HL-60 (cell line): ENCODE measurements at regions not wholly inside any gene's neighbourhood (a gene's known extent, or its start where the extent isn't known, plus 50 kb on each side); places are given as distances from the start of the nearest gene placed in this dataset.

Source experiments
- DNase-seq, 2 experiments: peaks; one replicate each; pipeline ENCODE4 v3.0.0-alpha.2; 2010 to 2020; ENCODE audit warnings: low read depth in 1 of 2, low spot score in 1 of 2
- H3K27ac ChIP-seq: fragments of 250-450 bp; sonication (Bioruptor Pico); replicated peaks from 2 replicates; pipeline ENCODE4 v1.5.1; 2020; ENCODE audit warnings: mild to moderate bottlenecking, moderate library complexity
- H3K27me3 ChIP-seq: fragments of 250-450 bp; sonication (Bioruptor Pico); 2 replicates; pipeline ENCODE4 v1.5.1; 2021; ENCODE audit warnings: mild to moderate bottlenecking, moderate library complexity; ENCODE audit not compliant: insufficient read depth, poor library complexity, severe bottlenecking
- H3K4me3 ChIP-seq: replicated peaks from 2 replicates; pipeline ENCODE4 v1.5.1; 2011; ENCODE audit warnings: mild to moderate bottlenecking, control low read depth, low read length; ENCODE audit not compliant: insufficient read depth
- CTCF ChIP-seq: IDR thresholded peaks from one replicate; pipeline ENCODE4 v1.5.1; 2011; ENCODE audit warnings: low read length, control low read depth, inconsistent platforms; ENCODE audit not compliant: insufficient read depth
- GABPA ChIP-seq: IDR thresholded peaks from 2 replicates; pipeline ENCODE4 v1.6.1; 2012; ENCODE audit warnings: low read depth
- POLR2AphosphoS5 ChIP-seq: IDR thresholded peaks from 2 replicates; pipeline ENCODE4 v1.6.1; 2012; ENCODE audit warnings: low read depth
- REST ChIP-seq: IDR thresholded peaks from 2 replicates; pipeline ENCODE4 v1.6.1; 2012; ENCODE audit warnings: low read depth; ENCODE audit not compliant: insufficient replicate concordance
- SPI1 ChIP-seq: IDR thresholded peaks from 2 replicates; pipeline ENCODE4 v1.6.1; 2012; ENCODE audit warnings: low read depth, mild to moderate bottlenecking, borderline replicate concordance

GRCh38 chr11:23893126-23893525, 603.7 kb upstream of the LUZP2 start:
- no peak for DNase-seq
- H3K4me3 ChIP-seq: no peak overlapping the region
- no peaks in the 10 kb centered on the region for H3K27me3 ChIP-seq
- TF ChIP-seq REST: no peak
- no peak for TF ChIP-seq SPI1
- no peak for TF ChIP-seq POLR2AphosphoS5
- H3K27ac ChIP-seq: no peak overlapping the region

GRCh38 chr11:23897453-23898286, 599.2 kb upstream of the LUZP2 start:
- H3K27ac ChIP-seq: no peak overlapping the region
- no peaks in the 10 kb centered on the region for H3K27me3 ChIP-seq
- no peak for DNase-seq
- no peak overlapping the region for H3K4me3 ChIP-seq
- TF ChIP-seq REST (no peak), CTCF (no peak), GABPA (no peak), SPI1 (no peak), POLR2AphosphoS5 (no peak)

GRCh38 chr11:23903044-23903704, 593.7 kb upstream of the LUZP2 start:
- no peak overlapping the region for H3K27ac ChIP-seq
- TF ChIP-seq POLR2AphosphoS5 (no peak), GABPA (no peak), CTCF (no peak), SPI1 (no peak), REST (no peak)
- no peak for DNase-seq
- H3K4me3 ChIP-seq: no peak overlapping the region
- H3K27me3 ChIP-seq: no peaks in the 10 kb centered on the region
